Neural cell (in vitro differentiated cells): ENCODE measurements at regions not wholly inside any gene's neighbourhood (a gene's known extent, or its start where the extent isn't known, plus 50 kb on each side); places are given as distances from the start of the nearest gene placed in this dataset.

Experiments used
- CTCF ChIP-seq: fragments of 450-650 bp; IDR thresholded peaks from 2 replicates; pipeline ENCODE4 v1.5.1; 2014; ENCODE audit warnings: antibody characterized with exemption, mild to moderate bottlenecking, moderate library complexity; ENCODE audit not compliant: poor library complexity, severe bottlenecking
- EP300 ChIP-seq: fragments of 450-650 bp; conservative IDR thresholded peaks from 2 replicates; pipeline ENCODE4 v1.6.1; 2014; ENCODE audit warnings: antibody characterized with exemption, mild to moderate bottlenecking, moderate library complexity; ENCODE audit not compliant: poor library complexity, severe bottlenecking
- EZH2 ChIP-seq: fragments of 200-600, 300-800 bp; shearing (Covaris generic), sonication (generic); IDR thresholded peaks from 2 replicates; pipeline ENCODE4 v1.6.1; 2014; ENCODE audit warnings: antibody characterized with exemption, low read length, borderline replicate concordance, mild to moderate bottlenecking; ENCODE audit not compliant: insufficient read depth, poor library complexity, severe bottlenecking
- MXI1 ChIP-seq: fragments of 450-650 bp; conservative IDR thresholded peaks from 2 replicates; pipeline ENCODE4 v1.6.1; 2014; ENCODE audit warnings: antibody characterized with exemption, mild to moderate bottlenecking; ENCODE audit not compliant: poor library complexity, severe bottlenecking
- RAD21 ChIP-seq: fragments of 450-650 bp; conservative IDR thresholded peaks from 2 replicates; pipeline ENCODE4 v1.6.1; 2014; ENCODE audit warnings: antibody characterized with exemption, mild to moderate bottlenecking, moderate library complexity
- REST ChIP-seq: IDR thresholded peaks from 2 replicates; pipeline ENCODE4 v1.6.1; 2012; ENCODE audit warnings: borderline replicate concordance
- SMC3 ChIP-seq: fragments of 450-650 bp; conservative IDR thresholded peaks from 2 replicates; pipeline ENCODE4 v1.6.1; 2014; ENCODE audit warnings: antibody characterized with exemption, mild to moderate bottlenecking, moderate library complexity; ENCODE audit not compliant: poor library complexity
- TAF1 ChIP-seq: IDR thresholded peaks from 2 replicates; pipeline ENCODE4 v1.6.1; 2012; ENCODE audit warnings: low read depth

DNA sequence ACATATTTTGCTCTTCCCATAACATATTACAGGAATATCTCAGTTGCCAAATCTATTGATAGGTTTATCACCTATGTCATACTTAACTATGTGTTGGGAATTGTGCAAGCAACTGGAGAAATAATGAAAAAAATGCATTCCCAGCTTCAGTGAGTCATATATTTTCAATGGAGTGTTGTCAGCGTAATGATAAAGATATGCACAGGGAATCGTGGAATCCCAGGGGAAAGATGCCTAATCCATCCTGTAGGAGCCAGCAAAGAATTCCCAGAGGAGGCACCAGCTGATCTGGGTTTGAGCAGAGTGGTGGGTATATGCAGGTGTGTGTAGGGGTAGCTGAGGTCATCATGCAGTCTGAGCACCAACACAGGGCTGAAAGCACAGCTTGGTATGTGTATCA, 213.3 kb upstream of the DAB1 start:
- TF ChIP-seq CTCF (no peak), EP300 (no peak), EZH2 (no peak), SMC3 (no peak), REST (peak; percentile 47), TAF1 (no peak), MXI1 (no peak), RAD21 (no peak)
